Hepatocyte (in vitro differentiated cells): ENCODE measurements at regions not wholly inside any gene's neighbourhood (a gene's known extent, or its start where the extent isn't known, plus 50 kb on each side); places are given as distances from the start of the nearest gene placed in this dataset.

Experiments
- EZH2 ChIP-seq: fragments of 200-600 bp; sonication (generic); IDR thresholded peaks from 2 replicates; pipeline ENCODE4 v1.6.1; 2016; ENCODE audit warnings: antibody characterized with exemption, mild to moderate bottlenecking, borderline replicate concordance
- EZH2phosphoT487 ChIP-seq: fragments of 200-600 bp; sonication (generic); IDR thresholded peaks from one replicate; pipeline ENCODE4 v1.6.1; 2018; ENCODE audit warnings: antibody characterized with exemption, mild to moderate bottlenecking, low read depth, moderate library complexity; ENCODE audit not compliant: unreplicated experiment, severe bottlenecking
- TF ChIP-seq, protein P1 (sequence below): fragments of 200-600 bp; sonication (generic); IDR thresholded peaks from 2 replicates; pipeline ENCODE4 v1.5.1; 2016; ENCODE audit warnings: antibody characterized with exemption, mild to moderate bottlenecking; ENCODE audit not compliant: poor library complexity

DNA sequence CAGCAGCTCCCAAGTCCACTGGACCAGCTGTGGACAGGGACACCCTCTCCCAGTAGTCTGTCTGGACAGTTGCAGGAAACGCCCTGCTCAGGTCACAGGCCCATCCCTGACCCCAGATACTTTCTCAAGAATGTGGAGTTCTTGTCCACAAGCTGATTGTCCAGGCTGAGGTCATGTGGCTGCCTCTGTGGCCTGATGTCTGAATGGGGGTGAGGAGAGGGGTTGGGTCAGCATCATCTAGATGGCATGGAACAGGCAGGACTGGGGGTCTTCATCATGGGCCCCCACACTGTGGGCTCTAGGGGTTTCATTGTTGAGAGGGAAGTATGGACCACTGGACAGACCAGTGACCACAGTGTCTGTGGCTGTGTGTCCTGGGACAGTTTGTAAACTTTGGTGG is 1015.0 kb downstream of the TBC1D22A start:
- TF ChIP-seq, protein P1, sequence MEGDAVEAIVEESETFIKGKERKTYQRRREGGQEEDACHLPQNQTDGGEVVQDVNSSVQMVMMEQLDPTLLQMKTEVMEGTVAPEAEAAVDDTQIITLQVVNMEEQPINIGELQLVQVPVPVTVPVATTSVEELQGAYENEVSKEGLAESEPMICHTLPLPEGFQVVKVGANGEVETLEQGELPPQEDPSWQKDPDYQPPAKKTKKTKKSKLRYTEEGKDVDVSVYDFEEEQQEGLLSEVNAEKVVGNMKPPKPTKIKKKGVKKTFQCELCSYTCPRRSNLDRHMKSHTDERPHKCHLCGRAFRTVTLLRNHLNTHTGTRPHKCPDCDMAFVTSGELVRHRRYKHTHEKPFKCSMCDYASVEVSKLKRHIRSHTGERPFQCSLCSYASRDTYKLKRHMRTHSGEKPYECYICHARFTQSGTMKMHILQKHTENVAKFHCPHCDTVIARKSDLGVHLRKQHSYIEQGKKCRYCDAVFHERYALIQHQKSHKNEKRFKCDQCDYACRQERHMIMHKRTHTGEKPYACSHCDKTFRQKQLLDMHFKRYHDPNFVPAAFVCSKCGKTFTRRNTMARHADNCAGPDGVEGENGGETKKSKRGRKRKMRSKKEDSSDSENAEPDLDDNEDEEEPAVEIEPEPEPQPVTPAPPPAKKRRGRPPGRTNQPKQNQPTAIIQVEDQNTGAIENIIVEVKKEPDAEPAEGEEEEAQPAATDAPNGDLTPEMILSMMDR, result no peak
- TF ChIP-seq EZH2 (no peak), EZH2phosphoT487 (no peak)
